HepG2 (cell line): ENCODE measurements at regions not wholly inside any gene's neighbourhood (a gene's known extent, or its start where the extent isn't known, plus 50 kb on each side); places are given as distances from the start of the nearest gene placed in this dataset.

Experiments
- CREBL2 ChIP-seq: sonication (generic); formaldehyde crosslinking; IDR thresholded peaks from 2 replicates; pipeline ENCODE4 v1.8.1; 2023; ENCODE audit warnings: missing genetic modification reagents, mild to moderate bottlenecking, borderline replicate concordance
- GATAD2A ChIP-seq: IDR thresholded peaks from 2 replicates; pipeline ENCODE4 v1.6.1; 2016
- HES4 ChIP-seq: sonication (generic); formaldehyde crosslinking; IDR thresholded peaks from 2 replicates; pipeline ENCODE4 v1.9.0; 2021; ENCODE audit warnings: mild to moderate bottlenecking, missing genetic modification reagents, borderline replicate concordance
- HOXA3 ChIP-seq: sonication (generic); formaldehyde crosslinking; IDR thresholded peaks from 2 replicates; pipeline ENCODE4 v1.5.0; 2020; ENCODE audit warnings: missing genetic modification reagents
- KDM4B ChIP-seq: sonication (generic); formaldehyde crosslinking; IDR thresholded peaks from 2 replicates; pipeline ENCODE4 v1.4.0; 2020; ENCODE audit warnings: missing genetic modification reagents
- RFX1 ChIP-seq: fragments of 450-650 bp; IDR thresholded peaks from 2 replicates; pipeline ENCODE4 v1.6.1; 2017
- RXRB ChIP-seq: IDR thresholded peaks from 2 replicates; pipeline ENCODE4 v1.6.1; 2016; ENCODE audit warnings: borderline replicate concordance, missing genetic modification reagents, missing compliant biosample characterization
- SRSF1 ChIP-seq: fragments of 200-400 bp; formaldehyde crosslinking; optimal IDR thresholded peaks from 2 replicates; pipeline ENCODE3; 2017; ENCODE audit warnings: mild to moderate bottlenecking, low read depth, low read length, moderate library complexity
- TCF7L2 ChIP-seq: IDR thresholded peaks from 2 replicates; pipeline ENCODE4 v1.6.1; 2011; ENCODE audit warnings: mild to moderate bottlenecking, low read depth, low read length, moderate library complexity
- ZNF530 ChIP-seq: sonication (generic); formaldehyde crosslinking; IDR thresholded peaks from 2 replicates; pipeline ENCODE4 v1.5.0; 2020; ENCODE audit warnings: low read depth, mild to moderate bottlenecking, missing genetic modification reagents
- ZNF556 ChIP-seq: sonication (generic); formaldehyde crosslinking; IDR thresholded peaks from 2 replicates; pipeline ENCODE4 v1.4.0; 2020; ENCODE audit warnings: mild to moderate bottlenecking, missing genetic modification reagents, borderline replicate concordance
- ZNF619 ChIP-seq: sonication (generic); formaldehyde crosslinking; IDR thresholded peaks from 2 replicates; pipeline ENCODE4 v1.4.0; 2020; ENCODE audit warnings: mild to moderate bottlenecking, missing genetic modification reagents
- ZNF674 ChIP-seq: sonication (generic); formaldehyde crosslinking; IDR thresholded peaks from 2 replicates; pipeline ENCODE4 v1.5.0; 2020; ENCODE audit warnings: low read depth, mild to moderate bottlenecking, missing genetic modification reagents
- TF ChIP-seq, protein P1 (sequence below): sonication (generic); formaldehyde crosslinking; IDR thresholded peaks from 2 replicates; pipeline ENCODE4 v1.5.0; 2020; ENCODE audit warnings: mild to moderate bottlenecking, missing genetic modification reagents
- TF ChIP-seq, protein P2 (sequence below): IDR thresholded peaks from 2 replicates; pipeline ENCODE4 v1.4.0; 2020; ENCODE audit warnings: mild to moderate bottlenecking, missing genetic modification reagents
- TF ChIP-seq, protein P3 (sequence below): sonication (generic); formaldehyde crosslinking; IDR thresholded peaks from 2 replicates; pipeline ENCODE4 v1.4.0; 2020; ENCODE audit warnings: mild to moderate bottlenecking, missing genetic modification reagents, borderline replicate concordance

DNA sequence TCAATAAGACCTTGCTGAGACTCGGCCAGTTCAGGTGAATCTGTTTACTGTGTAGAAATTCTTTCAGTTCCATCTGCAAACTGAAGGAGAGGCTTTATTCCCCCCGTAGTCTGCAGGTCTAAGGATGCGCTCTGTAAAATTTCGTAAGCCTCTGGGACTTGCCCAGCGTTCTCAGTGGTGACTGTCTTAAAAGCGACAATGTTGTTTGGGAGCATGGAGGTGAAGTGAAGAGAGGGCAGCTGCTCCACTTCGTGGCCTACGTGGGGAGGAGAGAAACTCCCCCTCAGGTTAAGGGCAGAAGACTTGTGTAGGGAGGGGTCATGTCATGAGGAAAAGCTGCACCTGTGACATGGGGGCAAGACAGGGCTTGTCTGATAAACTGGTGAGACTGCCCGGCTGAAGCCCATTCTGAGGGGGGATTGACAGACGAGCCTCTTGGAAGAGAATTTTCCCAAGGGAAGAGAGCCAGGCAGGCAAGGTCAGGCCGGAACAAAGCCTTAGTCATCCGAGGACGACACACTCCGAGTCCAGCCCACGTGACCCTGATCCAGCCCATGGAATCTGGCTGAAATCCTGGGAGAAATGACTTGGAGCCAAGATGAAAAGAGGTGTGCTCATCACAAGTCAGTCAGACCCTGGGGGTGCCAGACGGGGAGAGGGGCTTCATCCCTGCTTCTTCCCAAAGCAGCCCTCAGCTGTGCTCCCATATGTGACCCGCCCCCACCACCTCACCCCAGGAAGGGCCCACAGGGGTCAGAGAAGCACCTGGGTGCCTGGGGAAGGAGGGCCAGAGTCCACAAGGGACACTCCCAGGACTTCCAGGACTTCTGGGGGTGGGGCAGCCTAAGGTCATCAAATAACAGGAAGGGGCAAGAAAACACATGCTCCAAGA, 88.5 kb upstream of the SH3BP4 start (continued):
- TF ChIP-seq, protein P1, sequence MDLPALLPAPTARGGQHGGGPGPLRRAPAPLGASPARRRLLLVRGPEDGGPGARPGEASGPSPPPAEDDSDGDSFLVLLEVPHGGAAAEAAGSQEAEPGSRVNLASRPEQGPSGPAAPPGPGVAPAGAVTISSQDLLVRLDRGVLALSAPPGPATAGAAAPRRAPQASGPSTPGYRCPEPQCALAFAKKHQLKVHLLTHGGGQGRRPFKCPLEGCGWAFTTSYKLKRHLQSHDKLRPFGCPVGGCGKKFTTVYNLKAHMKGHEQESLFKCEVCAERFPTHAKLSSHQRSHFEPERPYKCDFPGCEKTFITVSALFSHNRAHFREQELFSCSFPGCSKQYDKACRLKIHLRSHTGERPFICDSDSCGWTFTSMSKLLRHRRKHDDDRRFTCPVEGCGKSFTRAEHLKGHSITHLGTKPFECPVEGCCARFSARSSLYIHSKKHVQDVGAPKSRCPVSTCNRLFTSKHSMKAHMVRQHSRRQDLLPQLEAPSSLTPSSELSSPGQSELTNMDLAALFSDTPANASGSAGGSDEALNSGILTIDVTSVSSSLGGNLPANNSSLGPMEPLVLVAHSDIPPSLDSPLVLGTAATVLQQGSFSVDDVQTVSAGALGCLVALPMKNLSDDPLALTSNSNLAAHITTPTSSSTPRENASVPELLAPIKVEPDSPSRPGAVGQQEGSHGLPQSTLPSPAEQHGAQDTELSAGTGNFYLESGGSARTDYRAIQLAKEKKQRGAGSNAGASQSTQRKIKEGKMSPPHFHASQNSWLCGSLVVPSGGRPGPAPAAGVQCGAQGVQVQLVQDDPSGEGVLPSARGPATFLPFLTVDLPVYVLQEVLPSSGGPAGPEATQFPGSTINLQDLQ = no peak
- peak; percentile 76 for TF ChIP-seq RXRB (CRISPR knock-in tag)
- TF ChIP-seq HES4 (CRISPR knock-in tag) = no peak
- no peak for TF ChIP-seq ZNF619 (CRISPR knock-in tag)
- TF ChIP-seq HOXA3 = peak; percentile 79
- no peak for TF ChIP-seq RFX1
- peak; percentile 88 for TF ChIP-seq GATAD2A (CRISPR knock-in tag)
- TF ChIP-seq, protein P2, sequence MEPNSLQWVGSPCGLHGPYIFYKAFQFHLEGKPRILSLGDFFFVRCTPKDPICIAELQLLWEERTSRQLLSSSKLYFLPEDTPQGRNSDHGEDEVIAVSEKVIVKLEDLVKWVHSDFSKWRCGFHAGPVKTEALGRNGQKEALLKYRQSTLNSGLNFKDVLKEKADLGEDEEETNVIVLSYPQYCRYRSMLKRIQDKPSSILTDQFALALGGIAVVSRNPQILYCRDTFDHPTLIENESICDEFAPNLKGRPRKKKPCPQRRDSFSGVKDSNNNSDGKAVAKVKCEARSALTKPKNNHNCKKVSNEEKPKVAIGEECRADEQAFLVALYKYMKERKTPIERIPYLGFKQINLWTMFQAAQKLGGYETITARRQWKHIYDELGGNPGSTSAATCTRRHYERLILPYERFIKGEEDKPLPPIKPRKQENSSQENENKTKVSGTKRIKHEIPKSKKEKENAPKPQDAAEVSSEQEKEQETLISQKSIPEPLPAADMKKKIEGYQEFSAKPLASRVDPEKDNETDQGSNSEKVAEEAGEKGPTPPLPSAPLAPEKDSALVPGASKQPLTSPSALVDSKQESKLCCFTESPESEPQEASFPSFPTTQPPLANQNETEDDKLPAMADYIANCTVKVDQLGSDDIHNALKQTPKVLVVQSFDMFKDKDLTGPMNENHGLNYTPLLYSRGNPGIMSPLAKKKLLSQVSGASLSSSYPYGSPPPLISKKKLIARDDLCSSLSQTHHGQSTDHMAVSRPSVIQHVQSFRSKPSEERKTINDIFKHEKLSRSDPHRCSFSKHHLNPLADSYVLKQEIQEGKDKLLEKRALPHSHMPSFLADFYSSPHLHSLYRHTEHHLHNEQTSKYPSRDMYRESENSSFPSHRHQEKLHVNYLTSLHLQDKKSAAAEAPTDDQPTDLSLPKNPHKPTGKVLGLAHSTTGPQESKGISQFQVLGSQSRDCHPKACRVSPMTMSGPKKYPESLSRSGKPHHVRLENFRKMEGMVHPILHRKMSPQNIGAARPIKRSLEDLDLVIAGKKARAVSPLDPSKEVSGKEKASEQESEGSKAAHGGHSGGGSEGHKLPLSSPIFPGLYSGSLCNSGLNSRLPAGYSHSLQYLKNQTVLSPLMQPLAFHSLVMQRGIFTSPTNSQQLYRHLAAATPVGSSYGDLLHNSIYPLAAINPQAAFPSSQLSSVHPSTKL = peak; percentile 89
- TF ChIP-seq SRSF1 = no peak
- peak; percentile 54; the same call in 1 of the 2 replicates for TF ChIP-seq ZNF556 (CRISPR knock-in tag)
- no peak for TF ChIP-seq ZNF674 (CRISPR knock-in tag)
- TF ChIP-seq, protein P3, sequence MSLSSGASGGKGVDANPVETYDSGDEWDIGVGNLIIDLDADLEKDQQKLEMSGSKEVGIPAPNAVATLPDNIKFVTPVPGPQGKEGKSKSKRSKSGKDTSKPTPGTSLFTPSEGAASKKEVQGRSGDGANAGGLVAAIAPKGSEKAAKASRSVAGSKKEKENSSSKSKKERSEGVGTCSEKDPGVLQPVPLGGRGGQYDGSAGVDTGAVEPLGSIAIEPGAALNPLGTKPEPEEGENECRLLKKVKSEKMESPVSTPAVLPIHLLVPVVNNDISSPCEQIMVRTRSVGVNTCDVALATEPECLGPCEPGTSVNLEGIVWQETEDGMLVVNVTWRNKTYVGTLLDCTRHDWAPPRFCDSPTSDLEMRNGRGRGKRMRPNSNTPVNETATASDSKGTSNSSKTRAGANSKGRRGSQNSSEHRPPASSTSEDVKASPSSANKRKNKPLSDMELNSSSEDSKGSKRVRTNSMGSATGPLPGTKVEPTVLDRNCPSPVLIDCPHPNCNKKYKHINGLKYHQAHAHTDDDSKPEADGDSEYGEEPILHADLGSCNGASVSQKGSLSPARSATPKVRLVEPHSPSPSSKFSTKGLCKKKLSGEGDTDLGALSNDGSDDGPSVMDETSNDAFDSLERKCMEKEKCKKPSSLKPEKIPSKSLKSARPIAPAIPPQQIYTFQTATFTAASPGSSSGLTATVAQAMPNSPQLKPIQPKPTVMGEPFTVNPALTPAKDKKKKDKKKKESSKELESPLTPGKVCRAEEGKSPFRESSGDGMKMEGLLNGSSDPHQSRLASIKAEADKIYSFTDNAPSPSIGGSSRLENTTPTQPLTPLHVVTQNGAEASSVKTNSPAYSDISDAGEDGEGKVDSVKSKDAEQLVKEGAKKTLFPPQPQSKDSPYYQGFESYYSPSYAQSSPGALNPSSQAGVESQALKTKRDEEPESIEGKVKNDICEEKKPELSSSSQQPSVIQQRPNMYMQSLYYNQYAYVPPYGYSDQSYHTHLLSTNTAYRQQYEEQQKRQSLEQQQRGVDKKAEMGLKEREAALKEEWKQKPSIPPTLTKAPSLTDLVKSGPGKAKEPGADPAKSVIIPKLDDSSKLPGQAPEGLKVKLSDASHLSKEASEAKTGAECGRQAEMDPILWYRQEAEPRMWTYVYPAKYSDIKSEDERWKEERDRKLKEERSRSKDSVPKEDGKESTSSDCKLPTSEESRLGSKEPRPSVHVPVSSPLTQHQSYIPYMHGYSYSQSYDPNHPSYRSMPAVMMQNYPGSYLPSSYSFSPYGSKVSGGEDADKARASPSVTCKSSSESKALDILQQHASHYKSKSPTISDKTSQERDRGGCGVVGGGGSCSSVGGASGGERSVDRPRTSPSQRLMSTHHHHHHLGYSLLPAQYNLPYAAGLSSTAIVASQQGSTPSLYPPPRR (CRISPR knock-in tag) = no peak; the same call in none of the 2 replicates
- no peak for TF ChIP-seq TCF7L2
- no peak for TF ChIP-seq KDM4B (CRISPR knock-in tag)
- no peak for TF ChIP-seq ZNF530 (CRISPR knock-in tag)
- no peak for TF ChIP-seq CREBL2
